A549 (cell line): ENCODE measurements at regions not wholly inside any gene's neighbourhood (a gene's known extent, or its start where the extent isn't known, plus 50 kb on each side); places are given as distances from the start of the nearest gene placed in this dataset.
"Not testable (repeated sequence)": the region's sequence is repeated elsewhere in the genome, so short reads cannot be mapped to it uniquely, and the experiment has no call there.

ENCODE experiments used
- ATAC-seq, 2 experiments: fragments of 200-7000 bp in 1 of 2; fragments of >200 bp in 1 of 2; cut with Nextera tagmentation in 1 of 2; cut with Tn5 transposase in 1 of 2; 3 replicates each; pipeline versions ENCODE4 v1.8.0 to v1.9.1; 2018 to 2020; ENCODE audit warnings: mild to moderate bottlenecking in 1 of 2, moderate library complexity in 1 of 2
- CTCF ChIA-PET: fragments of 300-600 bp; sonication (Branson Sonifier 250); formaldehyde crosslinking; extraction: SDS; loops from one replicate; lab custom pipeline; 2021; ENCODE audit warnings: antibody characterized with exemption, inconsistent platforms; lab: Yijun Ruan, JAX
- POLR2A ChIA-PET: fragments of 350-600 bp; formaldehyde crosslinking; extraction: SDS; loops from one replicate; lab custom pipeline; 2021; ENCODE audit warnings: antibody characterized with exemption, inconsistent platforms; lab: Yijun Ruan, JAX
- DNase-seq, 2 experiments: peaks; one replicate each; pipeline versions ENCODE4 v3.0.0 to v3.0.0-alpha.2; 2011 to 2016; ENCODE audit warnings: low read depth in 1 of 2, low spot score in 1 of 2
- FAIRE-seq: peaks from 2 replicates; lab custom pipeline; 2011; peaks lifted over from hg19 to GRCh38; lab: Jason Lieb, UNC
- H3K27ac ChIP-seq, 2 experiments: fragments of >200 bp; sonication (Bioruptor Twin); formaldehyde crosslinking; 3 replicates each; pipeline ENCODE4 v1.5.1; 2016 to 2017
- H3K4me1 ChIP-seq: fragments of >200 bp; sonication (Bioruptor Twin); formaldehyde crosslinking; 3 replicates; pipeline ENCODE4 v1.6.1; 2016
- H3K4me2 ChIP-seq: fragments of >200 bp; sonication (Bioruptor Twin); formaldehyde crosslinking; 3 replicates; pipeline ENCODE4 v1.6.1; 2016
- H3K4me3 ChIP-seq: fragments of >200 bp; sonication (Bioruptor Twin); formaldehyde crosslinking; 3 replicates; pipeline ENCODE4 v1.5.1; 2016
- H3K9me3 ChIP-seq: fragments of >200 bp; sonication (Bioruptor Twin); formaldehyde crosslinking; 3 replicates; pipeline ENCODE4 v1.6.1; 2016
- BCL3 ChIP-seq: fragments of >200 bp; sonication (Bioruptor Twin); formaldehyde crosslinking; IDR thresholded peaks from 3 replicates; pipeline ENCODE4 v1.6.1; 2016
- CHD4 ChIP-seq: fragments of 200-600 bp; sonication (generic); IDR thresholded peaks from 2 replicates; pipeline ENCODE4 v1.6.1; 2016; ENCODE audit warnings: antibody characterized with exemption, mild to moderate bottlenecking, borderline replicate concordance
- CTCF ChIP-seq: fragments of >200 bp; sonication (Bioruptor Twin); formaldehyde crosslinking; IDR thresholded peaks from 3 replicates; pipeline ENCODE4 v1.5.1; 2016
- EHF ChIP-seq: fragments of 250-450 bp; sonication (Bioruptor Pico); IDR thresholded peaks from 2 replicates; pipeline ENCODE4 v1.5.0; 2020; ENCODE audit warnings: mild to moderate bottlenecking
- EP300 ChIP-seq, 2 experiments: fragments of >200 bp; sonication (Bioruptor Twin); formaldehyde crosslinking; IDR thresholded peaks; 2 replicates in 1 of 2; 3 replicates in 1 of 2; pipeline ENCODE4 v1.6.1; 2016 to 2017
- ESRRA ChIP-seq: fragments of 150-350 bp; IDR thresholded peaks from 2 replicates; pipeline ENCODE4 v1.6.1; 2014; ENCODE audit warnings: mild to moderate bottlenecking, low read length, borderline replicate concordance
- HOXB5 ChIP-seq: fragments of 250-450 bp; sonication (Bioruptor Pico); IDR thresholded peaks from 2 replicates; pipeline ENCODE4 v1.5.0; 2020; ENCODE audit warnings: mild to moderate bottlenecking, moderate library complexity
- KDM5A ChIP-seq: fragments of 200-600 bp; sonication (generic); IDR thresholded peaks from 2 replicates; pipeline ENCODE4 v1.6.1; 2016; ENCODE audit warnings: antibody characterized with exemption, mild to moderate bottlenecking
- MAFK ChIP-seq: fragments of 450-650 bp; IDR thresholded peaks from 2 replicates; pipeline ENCODE4 v1.6.1; 2014; ENCODE audit not compliant: partially characterized antibody
- MAZ ChIP-seq: fragments of 150-350 bp; IDR thresholded peaks from 2 replicates; pipeline ENCODE4 v1.6.1; 2014; ENCODE audit warnings: antibody characterized with exemption, low read depth, low read length, borderline replicate concordance
- NFE2L2 ChIP-seq: fragments of 150-350 bp; conservative IDR thresholded peaks from 2 replicates; pipeline ENCODE4 v1.6.1; 2014; ENCODE audit warnings: low read length
- NPAS2 ChIP-seq: fragments of 250-450 bp; sonication (Bioruptor Pico); IDR thresholded peaks from 2 replicates; pipeline ENCODE4 v1.8.0; 2022; ENCODE audit warnings: mild to moderate bottlenecking, moderate library complexity, borderline replicate concordance
- PHF8 ChIP-seq: fragments of 200-600 bp; sonication (generic); IDR thresholded peaks from 2 replicates; pipeline ENCODE4 v1.6.1; 2016; ENCODE audit warnings: low read depth, mild to moderate bottlenecking, antibody characterized with exemption, moderate library complexity, borderline replicate concordance
- POLR2AphosphoS2 ChIP-seq: conservative IDR thresholded peaks from 2 replicates; pipeline ENCODE4 v1.6.1; 2012; ENCODE audit warnings: low read length, improper control_type of control experiment, inconsistent platforms
- RCOR1 ChIP-seq: fragments of 150-350 bp; IDR thresholded peaks from 2 replicates; pipeline ENCODE4 v1.6.1; 2014; ENCODE audit warnings: antibody characterized with exemption, low read length, low read depth
- RFX5 ChIP-seq: fragments of 450-650 bp; IDR thresholded peaks from 2 replicates; pipeline ENCODE4 v1.7.1; 2014; ENCODE audit warnings: antibody characterized with exemption, mild to moderate bottlenecking, moderate library complexity
- RNF2 ChIP-seq: fragments of 200-600 bp; sonication (generic); IDR thresholded peaks from 2 replicates; pipeline ENCODE4 v1.6.1; 2016; ENCODE audit warnings: low read depth, mild to moderate bottlenecking, antibody characterized with exemption, moderate library complexity, borderline replicate concordance
- SMC3 ChIP-seq: fragments of >200 bp; sonication (Bioruptor Twin); formaldehyde crosslinking; IDR thresholded peaks from 3 replicates; pipeline ENCODE4 v1.6.1; 2018; ENCODE audit warnings: inconsistent platforms
- SREBF2 ChIP-seq: fragments of 450-650 bp; IDR thresholded peaks from 2 replicates; pipeline ENCODE4 v1.6.1; 2014; ENCODE audit warnings: mild to moderate bottlenecking, moderate library complexity
- TFCP2L1 ChIP-seq: fragments of 250-450 bp; sonication (Bioruptor Pico); IDR thresholded peaks from 2 replicates; pipeline ENCODE4 v1.5.0; 2021; ENCODE audit warnings: mild to moderate bottlenecking
- TP53 ChIP-seq: fragments of 250-450 bp; sonication (Bioruptor Pico); IDR thresholded peaks from 2 replicates; pipeline ENCODE4 v1.5.0; 2021; ENCODE audit warnings: mild to moderate bottlenecking, moderate library complexity
- WGBS: methylation state at CpG from one replicate; pipeline ENCODE4 v1.1.6; 2017; ENCODE audit errors: missing lambda C conversion rate; 5-methylcytosine and 5-hydroxymethylcytosine counted together

- H3K27ac ChIP-seq: no peak overlapping the region
- ATAC-seq: no peak
- H3K4me1 ChIP-seq: no peaks in the 10 kb centered on the region
- ChIA-PET CTCF (no interaction called here), POLR2A (no interaction called here)
- DNase-seq: no peak
- FAIRE-seq: no peak
- TF ChIP-seq RNF2 (no peak), PHF8 (no peak), ESRRA (no peak), MAZ (no peak), NFE2L2 (no peak), KDM5A (no peak), POLR2AphosphoS2 (no peak)
- no peaks in the 10 kb centered on the region for H3K9me3 ChIP-seq
- no peak overlapping the region for H3K4me2 ChIP-seq
- H3K4me3 ChIP-seq: no peak overlapping the region
- 47% methylated on average over 8 of the region's 8 CpGs for WGBS
These were observed 76.9 kb upstream of the TIAM1 start for GRCh38 chr21:31420988-31421387.

- Histone ChIP-seq H3K4me1 (no peaks in the 10 kb centered on the region), H3K9me3 (no peaks in the 10 kb centered on the region), H3K4me3 (no peak overlapping the region), H3K4me2 (no peak overlapping the region), H3K27ac (no peak overlapping the region)
- ChIA-PET CTCF (no interaction called here), POLR2A (no interaction called here)
- ATAC-seq (no peak), FAIRE-seq (no peak), DNase-seq (no peak)
- TF ChIP-seq HOXB5 (CRISPR knock-in tag) (no peak), MAFK (no peak), NPAS2 (no peak)
- 5% methylated on average over 1 of the region's 1 CpG for whole genome bisulfite sequencing
These were observed 76.3 kb upstream of the TIAM1 start for GRCh38 chr21:31420354-31420753.

GRCh38 chr21:31418377-31419001, 74.4 kb upstream of the TIAM1 start:
- ATAC-seq (no peak), DNase-seq (no peak), FAIRE-seq (no peak)
- Histone ChIP-seq H3K27ac (no peak overlapping the region), H3K4me1 (no peaks in the 10 kb centered on the region), H3K4me3 (no peak overlapping the region), H3K4me2 (no peak overlapping the region), H3K9me3 (no peaks in the 10 kb centered on the region)
- WGBS: 49% methylated on average over 9 of the region's 9 CpGs
- ChIA-PET CTCF (interaction anchor here (1.2 kb wide), 1 partner anchor 19 kb away, joined by 3 read pairs; no protein-coding TSS in a partner anchor), POLR2A (no interaction called here)
- TF ChIP-seq CHD4 (no peak), NFE2L2 (no peak), RNF2 (no peak), SMC3 (no peak)

- H3K4me3 ChIP-seq, DNase-seq, H3K9me3 ChIP-seq, FAIRE-seq, H3K4me2 ChIP-seq, POLR2A ChIA-PET, CTCF ChIA-PET, ATAC-seq, H3K27ac ChIP-seq, H3K4me1 ChIP-seq: not testable (repeated sequence)
- WGBS: 19% methylated on average over 3 of the region's 3 CpGs
These were observed 73.2 kb upstream of the TIAM1 start for GRCh38 chr21:31417214-31417613.

- ATAC-seq (no peak), DNase-seq (no peak), FAIRE-seq (no peak)
- ChIA-PET POLR2A (interaction anchor here (0.6 kb wide), 1 partner anchor 143 kb away, joined by 5 read pairs; no protein-coding TSS in a partner anchor), CTCF (no interaction called here)
- Histone ChIP-seq H3K9me3 (no peaks in the 10 kb centered on the region), H3K4me3 (no peak overlapping the region), H3K4me2 (no peak overlapping the region), H3K4me1 (no peaks in the 10 kb centered on the region), H3K27ac (no peak overlapping the region)
- WGBS: 18% methylated on average over 2 of the region's 2 CpGs
- TF ChIP-seq TFCP2L1 (CRISPR knock-in tag) (no peak), EHF (CRISPR knock-in tag) (no peak), CTCF (no peak), BCL3 (no peak), RCOR1 (no peak), TP53 (CRISPR knock-in tag) (no peak), SMC3 (no peak), EP300 (IDR thresholded peaks at IDR 0.05) (no peak), SREBF2 (no peak), RFX5 (no peak)
These were observed 72.4 kb upstream of the TIAM1 start for GRCh38 chr21:31416465-31416864.
